ENCODE measurements at regions not wholly inside any gene's neighbourhood (a gene's known extent, or its start where the extent isn't known, plus 50 kb on each side); places are given as distances from the start of the nearest gene placed in this dataset.

- in situ Hi-C loops (cut with HindIII; ENCODE audit: low pct_unique_long_range_greater_than_20kb, low sequenced_read_pairs) = no loop called here
- DNase-seq (ENCODE audit: low read depth in 1 of 2, low spot score in 1 of 2) = no peak
- no peak for TF ChIP-seq JUND (IDR thresholded peaks at IDR 0.05; ENCODE audit: low read depth)
These were observed 411.1 kb upstream of the RGMA start for GRCh38 chr15:93500155-93500554.

GRCh38 chr15:93497291-93497690 lies 408.3 kb upstream of the RGMA start:
- DNase-seq (ENCODE audit: low read depth in 1 of 2, low spot score in 1 of 2) = no peak
- in situ Hi-C loops (cut with HindIII; ENCODE audit: low pct_unique_long_range_greater_than_20kb, low sequenced_read_pairs) = no loop called here
- no peak for TF ChIP-seq JUND (IDR thresholded peaks at IDR 0.05; ENCODE audit: low read depth)

- in situ Hi-C loops (cut with HindIII; ENCODE audit: low pct_unique_long_range_greater_than_20kb, low sequenced_read_pairs) = no loop called here
- no peak for TF ChIP-seq JUND (IDR thresholded peaks at IDR 0.05; ENCODE audit: low read depth)
- no peak for DNase-seq (ENCODE audit: low read depth in 1 of 2, low spot score in 1 of 2)
These were observed 407.9 kb upstream of the RGMA start for GRCh38 chr15:93496888-93497287.

- in situ Hi-C loops (cut with HindIII; ENCODE audit: low pct_unique_long_range_greater_than_20kb, low sequenced_read_pairs) = no loop called here
- no peak for DNase-seq (ENCODE audit: low read depth in 1 of 2, low spot score in 1 of 2)
- no peak for TF ChIP-seq JUND (IDR thresholded peaks at IDR 0.05; ENCODE audit: low read depth)
These were observed 407.0 kb upstream of the RGMA start for GRCh38 chr15:93495799-93496637.

DNA sequence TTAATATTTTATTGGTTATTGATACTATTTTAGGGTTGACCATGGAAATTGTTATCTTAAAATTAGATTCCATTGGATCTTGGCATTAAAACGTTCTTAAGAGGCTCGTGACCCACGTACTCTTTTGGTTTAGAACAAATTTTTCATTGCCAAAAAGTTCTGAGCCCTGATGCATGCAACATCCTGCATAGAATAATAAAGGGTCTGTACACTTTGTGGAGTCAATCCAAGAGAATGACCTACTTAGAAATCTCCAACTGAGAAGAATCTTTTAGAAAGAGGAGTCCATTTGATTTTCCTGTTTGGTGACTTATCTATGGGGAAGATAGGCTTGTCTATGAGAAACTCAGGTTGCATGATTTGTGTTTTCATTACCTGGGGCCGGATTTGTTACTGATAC lies 404.2 kb upstream of the RGMA start:
- in situ Hi-C loops (cut with HindIII; ENCODE audit: low pct_unique_long_range_greater_than_20kb, low sequenced_read_pairs) = no loop called here
- no peak for TF ChIP-seq JUND (IDR thresholded peaks at IDR 0.05; ENCODE audit: low read depth)
- DNase-seq (ENCODE audit: low read depth in 1 of 2, low spot score in 1 of 2) = no peak

GRCh38 chr15:93491291-93491690 lies 402.3 kb upstream of the RGMA start:
- TF ChIP-seq JUND (IDR thresholded peaks at IDR 0.05; ENCODE audit: low read depth) = no peak
- no peak for DNase-seq (ENCODE audit: low read depth in 1 of 2, low spot score in 1 of 2)
- in situ Hi-C loops (cut with HindIII; ENCODE audit: low pct_unique_long_range_greater_than_20kb, low sequenced_read_pairs) = no loop called here

DNA sequence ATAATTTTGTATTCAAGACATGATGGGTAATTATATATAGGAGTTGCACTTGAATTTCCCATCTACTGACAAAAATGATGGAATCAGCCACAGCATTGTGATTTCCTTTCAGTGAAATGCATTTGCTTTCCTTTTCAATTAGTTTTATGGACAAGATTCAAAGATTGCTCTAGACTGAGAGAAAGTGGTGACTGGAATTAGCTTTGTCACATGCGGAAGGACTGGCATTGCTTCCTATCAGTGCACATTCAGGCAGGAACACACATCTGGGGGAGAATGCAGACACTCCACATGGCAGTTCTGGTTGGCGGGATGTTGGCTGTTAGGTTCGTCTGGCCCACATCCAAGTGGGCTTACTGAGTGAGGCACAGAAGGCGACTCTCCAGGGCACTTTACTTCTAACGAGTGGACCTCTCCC lies 399.3 kb upstream of the RGMA start:
- DNase-seq (ENCODE audit: low read depth in 1 of 2, low spot score in 1 of 2) = no peak
- no peak for TF ChIP-seq JUND (IDR thresholded peaks at IDR 0.05; ENCODE audit: low read depth)
- in situ Hi-C loops (cut with HindIII; ENCODE audit: low pct_unique_long_range_greater_than_20kb, low sequenced_read_pairs) = no loop called here

GRCh38 chr15:93486407-93487117 lies 397.6 kb upstream of the RGMA start:
- in situ Hi-C loops (cut with HindIII; ENCODE audit: low pct_unique_long_range_greater_than_20kb, low sequenced_read_pairs) = no loop called here
- no peak for DNase-seq (ENCODE audit: low read depth in 1 of 2, low spot score in 1 of 2)
- no peak for TF ChIP-seq JUND (IDR thresholded peaks at IDR 0.05; ENCODE audit: low read depth)

- in situ Hi-C loops (cut with HindIII; ENCODE audit: low pct_unique_long_range_greater_than_20kb, low sequenced_read_pairs) = no loop called here
- TF ChIP-seq JUND (IDR thresholded peaks at IDR 0.05; ENCODE audit: low read depth) = no peak
- no peak for DNase-seq (ENCODE audit: low read depth in 1 of 2, low spot score in 1 of 2)
These were observed 396.7 kb upstream of the RGMA start for GRCh38 chr15:93485438-93486327.

GRCh38 chr15:93483923-93484322 lies 394.9 kb upstream of the RGMA start:
- no peak for DNase-seq (ENCODE audit: low read depth in 1 of 2, low spot score in 1 of 2)
- no peak for TF ChIP-seq JUND (IDR thresholded peaks at IDR 0.05; ENCODE audit: low read depth)
- in situ Hi-C loops (cut with HindIII; ENCODE audit: low pct_unique_long_range_greater_than_20kb, low sequenced_read_pairs) = no loop called here

GRCh38 chr15:93482731-93483130 lies 393.7 kb upstream of the RGMA start:
- in situ Hi-C loops (cut with HindIII; ENCODE audit: low pct_unique_long_range_greater_than_20kb, low sequenced_read_pairs) = no loop called here
- no peak for DNase-seq (ENCODE audit: low read depth in 1 of 2, low spot score in 1 of 2)

DNA sequence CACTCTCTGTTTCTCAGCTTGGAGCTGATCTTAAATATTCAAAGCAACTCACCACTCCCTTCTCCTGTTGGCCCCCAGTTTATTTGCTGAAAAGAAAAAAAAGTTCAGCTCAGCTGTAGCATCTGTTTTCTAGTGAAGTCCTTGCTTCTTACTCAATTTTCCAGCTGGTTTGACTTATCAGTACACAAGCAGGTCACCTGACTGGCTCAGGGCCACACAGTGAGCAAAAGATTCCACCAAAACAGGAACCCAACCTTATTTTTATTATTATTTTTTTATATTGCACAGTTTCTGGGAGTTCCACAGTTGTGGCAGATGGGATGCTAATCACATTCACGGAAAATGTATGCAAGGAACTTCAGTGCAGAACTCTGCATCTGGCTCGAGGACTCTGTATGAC lies 390.7 kb upstream of the RGMA start:
- in situ Hi-C loops (cut with HindIII; ENCODE audit: low pct_unique_long_range_greater_than_20kb, low sequenced_read_pairs) = no loop called here
- DNase-seq (ENCODE audit: low read depth in 1 of 2, low spot score in 1 of 2) = no peak
- no peak for TF ChIP-seq JUND (IDR thresholded peaks at IDR 0.05; ENCODE audit: low read depth)

More at GRCh38 chr15:93482731-93483130, 393.7 kb upstream of the RGMA start:
- no peak for TF ChIP-seq JUND (IDR thresholded peaks at IDR 0.05; ENCODE audit: low read depth)

Data from T47D (cell line).